IMR-90 (cell line): ENCODE measurements at regions not wholly inside any gene's neighbourhood (a gene's known extent, or its start where the extent isn't known, plus 50 kb on each side); places are given as distances from the start of the nearest gene placed in this dataset.

ENCODE experiments used
- FOS ChIP-seq: fragments of 150-350 bp; IDR thresholded peaks from 2 replicates; pipeline ENCODE4 v1.6.1; 2016; ENCODE audit warnings: low read depth, low read length
- MXI1 ChIP-seq: IDR thresholded peaks from 2 replicates; pipeline ENCODE4 v1.6.1; 2012; ENCODE audit warnings: low read depth, mild to moderate bottlenecking, low read length, moderate library complexity, borderline replicate concordance
- POLR2A ChIP-seq: IDR thresholded peaks from 2 replicates; pipeline ENCODE4 v1.6.1; 2012; ENCODE audit warnings: mild to moderate bottlenecking, low read depth, low read length
- TF ChIP-seq, protein P1 (sequence below): conservative IDR thresholded peaks from 2 replicates; pipeline ENCODE4 v1.5.1; 2012; ENCODE audit warnings: mild to moderate bottlenecking, low read depth, low read length, improper control_type of control experiment

DNA sequence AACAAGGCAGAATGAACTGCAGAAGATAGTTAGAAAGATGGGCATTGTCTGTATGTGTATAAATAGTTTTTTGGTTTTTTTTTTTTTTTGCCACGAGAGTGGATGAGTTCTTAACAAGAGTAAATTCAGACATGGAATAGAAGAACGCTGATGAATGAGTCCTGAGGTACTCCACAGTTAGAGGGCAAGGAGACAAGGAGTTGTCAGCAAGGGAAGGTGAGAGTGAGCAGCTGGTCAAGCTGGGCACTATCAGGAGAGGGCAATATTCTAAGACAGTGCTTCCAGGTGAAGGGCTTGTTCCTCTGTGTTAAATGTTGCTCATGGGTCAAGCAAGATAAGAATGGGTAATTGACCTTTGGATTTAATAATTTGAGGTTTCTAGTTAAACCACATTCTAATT is 138.6 kb upstream of the FAM78B start:
- TF ChIP-seq MXI1: no peak
- TF ChIP-seq, protein P1, sequence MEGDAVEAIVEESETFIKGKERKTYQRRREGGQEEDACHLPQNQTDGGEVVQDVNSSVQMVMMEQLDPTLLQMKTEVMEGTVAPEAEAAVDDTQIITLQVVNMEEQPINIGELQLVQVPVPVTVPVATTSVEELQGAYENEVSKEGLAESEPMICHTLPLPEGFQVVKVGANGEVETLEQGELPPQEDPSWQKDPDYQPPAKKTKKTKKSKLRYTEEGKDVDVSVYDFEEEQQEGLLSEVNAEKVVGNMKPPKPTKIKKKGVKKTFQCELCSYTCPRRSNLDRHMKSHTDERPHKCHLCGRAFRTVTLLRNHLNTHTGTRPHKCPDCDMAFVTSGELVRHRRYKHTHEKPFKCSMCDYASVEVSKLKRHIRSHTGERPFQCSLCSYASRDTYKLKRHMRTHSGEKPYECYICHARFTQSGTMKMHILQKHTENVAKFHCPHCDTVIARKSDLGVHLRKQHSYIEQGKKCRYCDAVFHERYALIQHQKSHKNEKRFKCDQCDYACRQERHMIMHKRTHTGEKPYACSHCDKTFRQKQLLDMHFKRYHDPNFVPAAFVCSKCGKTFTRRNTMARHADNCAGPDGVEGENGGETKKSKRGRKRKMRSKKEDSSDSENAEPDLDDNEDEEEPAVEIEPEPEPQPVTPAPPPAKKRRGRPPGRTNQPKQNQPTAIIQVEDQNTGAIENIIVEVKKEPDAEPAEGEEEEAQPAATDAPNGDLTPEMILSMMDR: no peak
- TF ChIP-seq POLR2A: no peak
- TF ChIP-seq FOS: no peak
